GM12878 (cell line): ENCODE measurements at regions not wholly inside any gene's neighbourhood (a gene's known extent, or its start where the extent isn't known, plus 50 kb on each side); places are given as distances from the start of the nearest gene placed in this dataset.

Experiments
- ATAC-seq: fragments of 200-7000 bp; cut with Tn5 transposase; 3 replicates; pipeline ENCODE4 v1.9.1; 2020; ENCODE audit warnings: mild to moderate bottlenecking, moderate library complexity
- BruUV-seq: library from RNA; stranded (reverse); fragments of 400-500 nt; replicated peaks from 2 replicates; lab custom pipeline; 2021; lab: Mats Ljungman, UMichigan
- CTCF ChIA-PET: fragments of 300-600 bp; sonication (Branson Sonifier 250); formaldehyde crosslinking; extraction: SDS; loops from one replicate; lab custom pipeline; 2021; ENCODE audit warnings: inconsistent platforms; lab: Yijun Ruan, JAX
- POLR2A ChIA-PET: fragments of 350-600 bp; formaldehyde crosslinking; extraction: SDS; loops from one replicate; lab custom pipeline; 2021; ENCODE audit warnings: inconsistent platforms; lab: Charles Lee
- RAD21 ChIA-PET: fragments of 300-600 bp; sonication (Branson Sonifier 250); formaldehyde crosslinking; loops from one replicate; lab custom pipeline; 2023; ENCODE audit warnings: antibody characterized with exemption; ENCODE audit not compliant: unreplicated experiment; lab: Charles Lee
- SMC1A ChIA-PET: fragments of 300-600 bp; sonication (Branson Sonifier 250); formaldehyde crosslinking; loops from one replicate; lab custom pipeline; 2023; ENCODE audit not compliant: unreplicated experiment, uncharacterized antibody; lab: Charles Lee
- DNase-seq: peaks from one replicate; pipeline ENCODE4 v3.0.0-alpha.2; 2011; ENCODE audit warnings: low read depth, low spot score
- FAIRE-seq: peaks from 3 replicates; lab custom pipeline; 2011; peaks lifted over from hg19 to GRCh38; lab: Jason Lieb, UNC
- H2AFZ ChIP-seq: 2 replicates; pipeline ENCODE4 v1.6.0; 2011; ENCODE audit warnings: low read depth, low read length, control low read depth; ENCODE audit not compliant: control insufficient read depth
- H3K27ac ChIP-seq: 2 replicates; pipeline ENCODE4 v1.5.1; 2011; ENCODE audit warnings: control low read depth; ENCODE audit not compliant: control insufficient read depth, insufficient read depth
- H3K27me3 ChIP-seq, 2 experiments: replicated peaks in 1 of 2; 2 replicates each; pipeline versions ENCODE4 v1.6.0 to v1.6.1; 2011; ENCODE audit warnings: low read length in 1 of 2; ENCODE audit not compliant: control insufficient read depth in 2 of 2, insufficient read depth in 2 of 2
- H3K36me3 ChIP-seq, 2 experiments: 2 replicates each; pipeline ENCODE4 v1.5.1; 2011; ENCODE audit warnings: low read length in 1 of 2; ENCODE audit not compliant: control insufficient read depth in 2 of 2, insufficient read depth in 2 of 2
- H3K4me1 ChIP-seq: 2 replicates; pipeline ENCODE4 v1.6.1; 2011; ENCODE audit warnings: mild to moderate bottlenecking, low read length, moderate library complexity, mixed read lengths; ENCODE audit not compliant: control insufficient read depth, insufficient read depth
- H3K4me2 ChIP-seq: 2 replicates; pipeline ENCODE4 v1.6.0; 2011; ENCODE audit warnings: control low read depth; ENCODE audit not compliant: control insufficient read depth, insufficient read depth
- H3K4me3 ChIP-seq: fragments of 200-600 bp; sonication (generic); 2 replicates; pipeline ENCODE4 v1.5.1; 2016
- H3K79me2 ChIP-seq: 2 replicates; pipeline ENCODE4 v1.6.0; 2011; ENCODE audit warnings: low read length; ENCODE audit not compliant: control insufficient read depth, insufficient read depth
- H3K9ac ChIP-seq: 2 replicates; pipeline ENCODE4 v1.8.0; 2011; ENCODE audit warnings: low read length, control low read depth, mixed read lengths; ENCODE audit not compliant: control insufficient read depth, insufficient read depth
- H3K9me3 ChIP-seq: replicated peaks from 3 replicates; pipeline ENCODE4 v1.5.1; 2011; ENCODE audit warnings: mild to moderate bottlenecking, low read length; ENCODE audit not compliant: control insufficient read depth, insufficient read depth
- H4K20me1 ChIP-seq: 2 replicates; pipeline ENCODE4 v1.6.0; 2011; ENCODE audit not compliant: control insufficient read depth, insufficient read depth
- CBX5 ChIP-seq: sonication (generic); IDR thresholded peaks from 2 replicates; pipeline ENCODE4 v1.6.1; 2016; ENCODE audit warnings: low read depth, moderate library complexity, mild to moderate bottlenecking, inconsistent platforms
- CREB1 ChIP-seq: IDR thresholded peaks from 2 replicates; pipeline ENCODE4 v1.6.1; 2012; ENCODE audit warnings: low read depth, mild to moderate bottlenecking, inconsistent platforms
- FOS ChIP-seq: IDR thresholded peaks from 3 replicates; pipeline ENCODE4 v1.6.1; 2011; ENCODE audit warnings: borderline replicate concordance; ENCODE audit not compliant: insufficient read length; ENCODE audit errors: extremely low read depth
- MYB ChIP-seq: fragments of 150-350 bp; IDR thresholded peaks from 2 replicates; pipeline ENCODE4 v1.6.1; 2014; ENCODE audit warnings: mild to moderate bottlenecking, low read depth, low read length, borderline replicate concordance
- NFYA ChIP-seq: IDR thresholded peaks from 2 replicates; pipeline ENCODE4 v1.6.1; 2011; ENCODE audit warnings: low read depth, mild to moderate bottlenecking, low read length, improper control_type of control experiment, borderline replicate concordance
- NR2F1 ChIP-seq: fragments of 450-650 bp; conservative IDR thresholded peaks from 2 replicates; pipeline ENCODE4 v1.6.1; 2017; ENCODE audit warnings: mild to moderate bottlenecking
- RAD21 ChIP-seq: IDR thresholded peaks from 2 replicates; pipeline ENCODE4 v1.6.1; 2011; ENCODE audit warnings: mild to moderate bottlenecking, low read depth, low read length, moderate library complexity; ENCODE audit not compliant: insufficient read depth
- RAD51 ChIP-seq: fragments of 450-650 bp; IDR thresholded peaks from 2 replicates; pipeline ENCODE4 v1.6.1; 2016; ENCODE audit warnings: moderate library complexity, mild to moderate bottlenecking, inconsistent platforms
- RB1 ChIP-seq: fragments of 450-650 bp; formaldehyde crosslinking; IDR thresholded peaks from 2 replicates; pipeline ENCODE4 v1.6.1; 2017; ENCODE audit warnings: mild to moderate bottlenecking, borderline replicate concordance
- RELA ChIP-seq: fragments of 450-650 bp; IDR thresholded peaks from 2 replicates; pipeline ENCODE4 v1.8.0; 2014; ENCODE audit warnings: borderline replicate concordance; ENCODE audit not compliant: partially characterized antibody
- SREBF1 ChIP-seq: IDR thresholded peaks from 2 replicates; pipeline ENCODE4 v1.6.1; 2012; ENCODE audit warnings: mild to moderate bottlenecking, low read length
- SRF ChIP-seq, 2 experiments: IDR thresholded peaks; 2 replicates each; pipeline ENCODE4 v1.6.1; 2011; ENCODE audit warnings: low read depth in 2 of 2, low read length in 2 of 2, mild to moderate bottlenecking in 1 of 2, moderate library complexity in 1 of 2
- WGBS: methylation state at CpG from one replicate; pipeline ENCODE4 v1.1.6; 2016; ENCODE audit warnings: low lambda C conversion rate; ENCODE audit not compliant: insufficient replicate concordance, insufficient coverage; ENCODE audit errors: missing lambda C conversion rate; 5-methylcytosine and 5-hydroxymethylcytosine counted together
- in situ Hi-C: fragments of 300-500 bp; cut with MboI; formaldehyde crosslinking; loops from 9 replicates; pipeline ENCODE4 v1.14.3; 2018; ENCODE audit warnings: mixed read lengths
- intact Hi-C: fragments of 100-400 bp; cut with micrococcal nuclease; formaldehyde crosslinking; loops from one replicate; pipeline ENCODE4 v1.14.2; 2022; ENCODE audit not compliant: unreplicated experiment
- TF ChIP-seq, protein P1 (sequence below): fragments of 450-650 bp; IDR thresholded peaks from 2 replicates; pipeline ENCODE4 v1.6.1; 2017; ENCODE audit warnings: low read depth, mild to moderate bottlenecking, moderate library complexity
- TF ChIP-seq, protein P2 (sequence below): fragments of 450-650 bp; IDR thresholded peaks from 2 replicates; pipeline ENCODE4 v1.6.1; 2016; ENCODE audit warnings: mild to moderate bottlenecking, moderate library complexity, borderline replicate concordance
- TF ChIP-seq, protein P3 (sequence below): fragments of 450-650 bp; IDR thresholded peaks from 2 replicates; pipeline ENCODE4 v1.6.1; 2017; ENCODE audit warnings: mild to moderate bottlenecking, low read depth, inconsistent platforms; ENCODE audit not compliant: poor library complexity, severe bottlenecking

DNA sequence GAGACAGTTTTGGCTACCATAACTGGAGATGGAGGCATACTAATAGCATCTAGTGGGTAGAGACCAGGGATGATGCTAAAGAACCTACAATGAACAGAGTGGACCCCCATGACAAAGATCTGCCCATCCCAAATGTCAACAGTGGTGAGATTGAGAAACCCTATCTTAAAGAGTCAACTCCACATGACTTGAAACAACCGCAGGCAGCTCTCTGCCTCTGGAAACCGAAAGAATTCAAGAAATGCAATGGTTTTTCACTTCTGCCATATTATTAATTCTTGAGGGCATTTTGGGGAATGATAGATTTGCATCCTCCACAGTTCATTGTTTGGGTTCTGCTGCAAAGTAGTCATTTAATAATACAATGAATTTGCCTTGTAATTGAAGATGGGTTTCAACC, 463.4 kb downstream of the MAFB start (continued):
- TF ChIP-seq RAD51 (no peak), NR2F1 (no peak), CREB1 (no peak), RELA (no peak)
- TF ChIP-seq, protein P1, sequence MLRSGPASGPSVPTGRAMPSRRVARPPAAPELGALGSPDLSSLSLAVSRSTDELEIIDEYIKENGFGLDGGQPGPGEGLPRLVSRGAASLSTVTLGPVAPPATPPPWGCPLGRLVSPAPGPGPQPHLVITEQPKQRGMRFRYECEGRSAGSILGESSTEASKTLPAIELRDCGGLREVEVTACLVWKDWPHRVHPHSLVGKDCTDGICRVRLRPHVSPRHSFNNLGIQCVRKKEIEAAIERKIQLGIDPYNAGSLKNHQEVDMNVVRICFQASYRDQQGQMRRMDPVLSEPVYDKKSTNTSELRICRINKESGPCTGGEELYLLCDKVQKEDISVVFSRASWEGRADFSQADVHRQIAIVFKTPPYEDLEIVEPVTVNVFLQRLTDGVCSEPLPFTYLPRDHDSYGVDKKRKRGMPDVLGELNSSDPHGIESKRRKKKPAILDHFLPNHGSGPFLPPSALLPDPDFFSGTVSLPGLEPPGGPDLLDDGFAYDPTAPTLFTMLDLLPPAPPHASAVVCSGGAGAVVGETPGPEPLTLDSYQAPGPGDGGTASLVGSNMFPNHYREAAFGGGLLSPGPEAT, result no peak
- TF ChIP-seq, protein P2, sequence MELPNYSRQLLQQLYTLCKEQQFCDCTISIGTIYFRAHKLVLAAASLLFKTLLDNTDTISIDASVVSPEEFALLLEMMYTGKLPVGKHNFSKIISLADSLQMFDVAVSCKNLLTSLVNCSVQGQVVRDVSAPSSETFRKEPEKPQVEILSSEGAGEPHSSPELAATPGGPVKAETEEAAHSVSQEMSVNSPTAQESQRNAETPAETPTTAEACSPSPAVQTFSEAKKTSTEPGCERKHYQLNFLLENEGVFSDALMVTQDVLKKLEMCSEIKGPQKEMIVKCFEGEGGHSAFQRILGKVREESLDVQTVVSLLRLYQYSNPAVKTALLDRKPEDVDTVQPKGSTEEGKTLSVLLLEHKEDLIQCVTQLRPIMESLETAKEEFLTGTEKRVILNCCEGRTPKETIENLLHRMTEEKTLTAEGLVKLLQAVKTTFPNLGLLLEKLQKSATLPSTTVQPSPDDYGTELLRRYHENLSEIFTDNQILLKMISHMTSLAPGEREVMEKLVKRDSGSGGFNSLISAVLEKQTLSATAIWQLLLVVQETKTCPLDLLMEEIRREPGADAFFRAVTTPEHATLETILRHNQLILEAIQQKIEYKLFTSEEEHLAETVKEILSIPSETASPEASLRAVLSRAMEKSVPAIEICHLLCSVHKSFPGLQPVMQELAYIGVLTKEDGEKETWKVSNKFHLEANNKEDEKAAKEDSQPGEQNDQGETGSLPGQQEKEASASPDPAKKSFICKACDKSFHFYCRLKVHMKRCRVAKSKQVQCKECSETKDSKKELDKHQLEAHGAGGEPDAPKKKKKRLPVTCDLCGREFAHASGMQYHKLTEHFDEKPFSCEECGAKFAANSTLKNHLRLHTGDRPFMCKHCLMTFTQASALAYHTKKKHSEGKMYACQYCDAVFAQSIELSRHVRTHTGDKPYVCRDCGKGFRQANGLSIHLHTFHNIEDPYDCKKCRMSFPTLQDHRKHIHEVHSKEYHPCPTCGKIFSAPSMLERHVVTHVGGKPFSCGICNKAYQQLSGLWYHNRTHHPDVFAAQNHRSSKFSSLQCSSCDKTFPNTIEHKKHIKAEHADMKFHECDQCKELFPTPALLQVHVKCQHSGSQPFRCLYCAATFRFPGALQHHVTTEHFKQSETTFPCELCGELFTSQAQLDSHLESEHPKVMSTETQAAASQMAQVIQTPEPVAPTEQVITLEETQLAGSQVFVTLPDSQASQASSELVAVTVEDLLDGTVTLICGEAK, result no peak

DNA sequence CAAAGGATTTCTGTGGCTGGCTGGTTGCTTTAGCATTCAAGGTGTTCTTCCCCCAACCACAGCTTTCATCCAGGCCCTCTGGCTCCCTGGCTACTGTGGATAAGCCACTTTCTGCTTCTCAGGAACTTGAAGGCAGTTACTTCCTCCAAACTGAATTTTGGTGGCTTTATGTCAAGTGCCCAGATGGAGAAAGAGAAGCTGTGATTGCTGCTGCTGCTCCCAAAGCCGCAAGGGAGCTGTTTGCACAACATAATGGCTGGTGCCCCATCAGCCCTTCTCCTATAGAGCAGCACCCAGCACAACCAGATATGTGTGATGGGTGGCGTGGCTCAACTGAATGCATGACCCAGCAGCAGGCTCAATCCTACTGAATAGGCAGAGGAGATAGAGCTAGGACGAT, 465.2 kb downstream of the MAFB start:
- ChIA-PET CTCF (no interaction called here), SMC1A (no interaction called here)
- Histone ChIP-seq H3K27me3 (no peaks in the 10 kb centered on the region), H3K4me3 (no peak overlapping the region), H4K20me1 (no peaks in the 10 kb centered on the region), H3K27ac (no peak overlapping the region), H2AFZ (no peak overlapping the region), H3K79me2 (no peaks in the 10 kb centered on the region), H3K4me2 (no peak overlapping the region)
- FAIRE-seq, result no peak
- no peak for ATAC-seq
- intact Hi-C loops, result no loop called here
- TF ChIP-seq CBX5 (no peak), RAD21 (no peak), RB1 (no peak), SREBF1 (no peak), SRF (IDR thresholded peaks at IDR 0.05; ENCODE audit: low read depth in 2 of 2, low read length in 2 of 2) (no peak), MYB (no peak), FOS (no peak), NFYA (no peak)
- TF ChIP-seq, protein P3, sequence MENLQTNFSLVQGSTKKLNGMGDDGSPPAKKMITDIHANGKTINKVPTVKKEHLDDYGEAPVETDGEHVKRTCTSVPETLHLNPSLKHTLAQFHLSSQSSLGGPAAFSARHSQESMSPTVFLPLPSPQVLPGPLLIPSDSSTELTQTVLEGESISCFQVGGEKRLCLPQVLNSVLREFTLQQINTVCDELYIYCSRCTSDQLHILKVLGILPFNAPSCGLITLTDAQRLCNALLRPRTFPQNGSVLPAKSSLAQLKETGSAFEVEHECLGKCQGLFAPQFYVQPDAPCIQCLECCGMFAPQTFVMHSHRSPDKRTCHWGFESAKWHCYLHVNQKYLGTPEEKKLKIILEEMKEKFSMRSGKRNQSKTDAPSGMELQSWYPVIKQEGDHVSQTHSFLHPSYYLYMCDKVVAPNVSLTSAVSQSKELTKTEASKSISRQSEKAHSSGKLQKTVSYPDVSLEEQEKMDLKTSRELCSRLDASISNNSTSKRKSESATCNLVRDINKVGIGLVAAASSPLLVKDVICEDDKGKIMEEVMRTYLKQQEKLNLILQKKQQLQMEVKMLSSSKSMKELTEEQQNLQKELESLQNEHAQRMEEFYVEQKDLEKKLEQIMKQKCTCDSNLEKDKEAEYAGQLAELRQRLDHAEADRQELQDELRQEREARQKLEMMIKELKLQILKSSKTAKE, result no peak
- TF ChIP-seq, all 136 proteins: peak for 0
- Histone ChIP-seq H3K36me3 (no peaks in the 10 kb centered on the region), H3K9me3 (no peaks in the 10 kb centered on the region), H3K9ac (no peak overlapping the region), H3K4me1 (no peaks in the 10 kb centered on the region)
- in situ Hi-C loops, result no loop called here
- DNase-seq, result no peak
- POLR2A ChIA-PET, result no interaction called here
- no TSS peak for BruUV-seq
- WGBS, result 2% methylated on average over 3 of the region's 3 CpGs
- RAD21 ChIA-PET, result no interaction called here
